ENCODE measurements at regions not wholly inside any gene's neighbourhood (a gene's known extent, or its start where the extent isn't known, plus 50 kb on each side); places are given as distances from the start of the nearest gene placed in this dataset.

DNA sequence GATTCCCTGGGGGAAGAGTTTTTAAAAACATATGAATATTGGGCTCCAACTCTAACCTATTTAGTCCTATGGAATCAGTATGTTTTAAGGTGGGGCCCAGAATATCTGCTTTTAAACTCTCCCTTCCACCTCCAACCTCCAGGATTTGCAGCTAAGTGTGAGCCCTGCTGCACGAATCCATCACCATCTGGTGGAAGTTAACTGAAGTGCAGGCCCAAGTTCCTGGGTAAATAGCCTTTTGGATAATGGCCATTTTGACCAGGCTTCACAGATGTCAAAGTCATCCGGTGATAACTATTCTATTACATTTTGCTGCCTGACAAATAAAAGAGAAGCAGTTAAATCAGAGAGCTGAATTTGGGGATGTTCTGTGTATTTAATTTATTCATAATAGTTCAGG is 58.1 kb upstream of the RMST start:
- no peak for DNase-seq (ENCODE audit: low read depth in 4 of 4, low spot score in 1 of 4)

DNA sequence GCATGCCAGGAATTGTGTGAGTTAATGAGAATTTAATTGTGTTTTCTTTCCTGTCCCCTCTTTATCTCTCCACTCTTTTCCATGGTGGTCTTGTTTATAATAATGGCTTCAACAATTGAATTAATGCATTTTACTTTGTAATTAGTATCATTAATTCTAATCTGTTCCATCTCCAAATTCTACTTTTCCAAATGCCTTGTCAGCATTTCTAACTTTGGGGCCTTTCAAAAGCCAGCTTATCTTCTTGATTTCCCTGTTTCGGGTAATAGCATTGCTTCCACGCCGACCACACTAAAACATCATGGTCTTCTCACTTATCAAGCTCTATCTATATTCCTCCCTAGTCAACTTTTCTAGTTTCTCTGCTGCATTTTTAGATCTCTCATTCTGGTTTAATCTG is 54.2 kb upstream of the RMST start:
- DNase-seq (ENCODE audit: low read depth in 4 of 4, low spot score in 1 of 4) = no peak

DNA sequence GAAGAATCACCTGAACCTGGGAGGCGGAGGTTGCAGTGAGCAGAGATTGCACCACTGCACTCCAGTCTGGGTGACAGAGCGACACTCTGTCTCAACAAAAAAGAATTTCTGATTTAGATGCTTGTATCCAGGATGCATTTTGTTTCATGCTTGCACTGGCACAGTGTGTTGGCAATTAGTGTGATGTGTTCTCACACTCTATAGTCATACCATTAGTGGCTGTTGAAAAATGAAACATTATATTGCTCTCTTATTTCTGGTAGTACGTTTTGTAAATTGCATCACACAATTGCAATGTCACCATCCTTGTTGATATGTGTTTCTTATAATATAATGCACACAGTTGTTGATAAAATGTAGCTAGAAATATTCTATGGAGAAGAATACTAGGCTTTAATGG is 51.3 kb upstream of the RMST start:
- DNase-seq (ENCODE audit: low read depth in 4 of 4, low spot score in 1 of 4) = no peak
